NCI-H524 (cell line): ENCODE measurements at regions not wholly inside any gene's neighbourhood (a gene's known extent, or its start where the extent isn't known, plus 50 kb on each side); places are given as distances from the start of the nearest gene placed in this dataset.

Source experiments
- DNase-seq, 2 experiments: peaks; one replicate each; lab custom pipeline; 2025; lab: John Stamatoyannopoulos, UW

- DNase-seq: no peak
These were observed 275.1 kb downstream of the CDC5L start for GRCh38 chr6:44662461-44663121.

- no peak for DNase-seq
These were observed 276.5 kb downstream of the CDC5L start for GRCh38 chr6:44663860-44664634.

GRCh38 chr6:44664716-44665115, 277.2 kb downstream of the CDC5L start:
- no peak for DNase-seq

- DNase-seq: no peak
These were observed 277.6 kb downstream of the CDC5L start for GRCh38 chr6:44665143-44665542.

- no peak for DNase-seq
These were observed 278.2 kb downstream of the CDC5L start for GRCh38 chr6:44665683-44666082.

- no peak for DNase-seq
These were observed 278.8 kb downstream of the CDC5L start for GRCh38 chr6:44666324-44666723.

GRCh38 chr6:44667226-44667625, 279.7 kb downstream of the CDC5L start:
- DNase-seq: no peak

GRCh38 chr6:44667668-44668390, 280.3 kb downstream of the CDC5L start:
- DNase-seq: peak in 1 of 2 experiments; percentile 48

GRCh38 chr6:44668391-44668930, 281.0 kb downstream of the CDC5L start:
- no peak for DNase-seq

- no peak for DNase-seq
These were observed 281.7 kb downstream of the CDC5L start for GRCh38 chr6:44668976-44669934.

- DNase-seq: no peak
These were observed 282.6 kb downstream of the CDC5L start for GRCh38 chr6:44670146-44670545.

- no peak for DNase-seq
These were observed 283.8 kb downstream of the CDC5L start for GRCh38 chr6:44671333-44671732.

GRCh38 chr6:44672086-44672485, 284.6 kb downstream of the CDC5L start:
- no peak for DNase-seq

GRCh38 chr6:44672841-44673240, 285.3 kb downstream of the CDC5L start:
- DNase-seq: no peak

- peak in 1 of 2 experiments; percentile 24 for DNase-seq
These were observed 287.0 kb downstream of the CDC5L start for GRCh38 chr6:44674226-44675155.

GRCh38 chr6:44675449-44675848, 287.9 kb downstream of the CDC5L start:
- no peak for DNase-seq

- no peak for DNase-seq
These were observed 288.8 kb downstream of the CDC5L start for GRCh38 chr6:44676246-44676790.

- DNase-seq: peak in 1 of 2 experiments; percentile 53
These were observed 289.4 kb downstream of the CDC5L start for GRCh38 chr6:44676826-44677433.

- no peak for DNase-seq
These were observed 290.9 kb downstream of the CDC5L start for GRCh38 chr6:44678252-44678935.
